Ovary (tissue), 3 donors: ENCODE measurements at regions not wholly inside any gene's neighbourhood (a gene's known extent, or its start where the extent isn't known, plus 50 kb on each side); places are given as distances from the start of the nearest gene placed in this dataset.

Experiments used
- CTCF ChIP-seq, 3 donors: fragments of 450-650 bp in 2 of 3; fragments of 200-600 bp in 1 of 3; IDR thresholded peaks; one replicate each; pipeline versions ENCODE4 v1.5.1 to v1.8.0; 2016 to 2022; ENCODE audit warnings: antibody characterized with exemption in 3 of 3, mild to moderate bottlenecking in 1 of 3
- EP300 ChIP-seq: sonication (generic); formaldehyde crosslinking; IDR thresholded peaks from one replicate; pipeline ENCODE4 v1.6.1; 2017; ENCODE audit warnings: antibody characterized with exemption
- donor health status: DM: no; HTN: no; CAD: no.

- TF ChIP-seq EP300 = no peak
- TF ChIP-seq CTCF (IDR thresholded peaks at IDR 0.05) = no peak
These were observed 51.8 kb upstream of the MAGEC2 start for GRCh38 chrX:142256935-142257334.
